ENCODE measurements at regions not wholly inside any gene's neighbourhood (a gene's known extent, or its start where the extent isn't known, plus 50 kb on each side); places are given as distances from the start of the nearest gene placed in this dataset.

DNA sequence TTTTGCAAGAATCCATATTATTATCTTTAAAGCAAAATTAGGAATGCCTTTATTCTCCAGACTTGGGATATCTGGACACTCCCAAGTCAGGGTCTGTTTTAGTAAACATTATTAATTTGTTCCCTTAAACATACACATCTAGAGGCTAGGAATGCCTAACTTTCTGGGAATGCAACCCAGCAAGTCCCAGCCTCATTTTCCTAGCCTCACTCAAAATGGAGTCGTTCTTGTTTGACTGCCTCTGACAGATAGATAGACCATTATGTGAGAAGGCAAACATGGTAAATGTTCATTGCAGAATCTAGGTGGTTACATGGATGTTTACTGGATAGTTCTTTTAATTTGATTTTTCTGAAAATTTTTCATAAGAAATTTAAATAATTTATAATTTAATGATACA, 54.7 kb upstream of the FOXN2 start:
- H3K4me2 ChIP-seq (ENCODE audit: low read depth, low read length): no peak overlapping the region
- no peak overlapping the region for H3K4me3 ChIP-seq (replicated peaks in 1 of 3; ENCODE audit: insufficient read depth in 1 of 3, low read depth in 2 of 3, low read length in 3 of 3)
- 40% methylated on average over 1 of the region's 1 CpG for WGBS (ENCODE audit: low lambda C conversion rate)
- ChIA-PET CTCF (ENCODE audit: low intra/inter-chr PET ratio, low total read pairs) (no interaction called here), POLR2A (no interaction called here)
- peaks cover 16% of the 10 kb centered on the region for H3K4me1 ChIP-seq (ENCODE audit: insufficient read depth, low read length)
- in situ Hi-C loops (cut with HindIII; ENCODE audit: extremely low pct_ligation_motif_present, low pct_unique_long_range_greater_than_20kb) (no loop called here), intact Hi-C loops (cut with micrococcal nuclease; ENCODE audit: unreplicated experiment) (no loop called here)
- FAIRE-seq (no peak), DNase-seq (ENCODE audit: low spot score) (no peak), ATAC-seq (no peak)
- BruUV-seq (replicated peaks): no TSS peak
- no peak for TF ChIP-seq RORA (CRISPR knock-in tag; IDR thresholded peaks at IDR 0.05)
- TF ChIP-seq NFKBIZ (CRISPR knock-in tag; IDR thresholded peaks at IDR 0.05): no peak
- no peak for TF ChIP-seq ZC3H13 (CRISPR knock-in tag; IDR thresholded peaks at IDR 0.05)
- no peaks in the 10 kb centered on the region for H3K9me3 ChIP-seq (ENCODE audit: low read length)
- H3K79me2 ChIP-seq (ENCODE audit: insufficient read depth, low read length): no peaks in the 10 kb centered on the region
- H4K20me1 ChIP-seq (ENCODE audit: insufficient read depth, low read length): no peaks in the 10 kb centered on the region
- no peaks in the 10 kb centered on the region; a peak in 2 of 5 replicates for H3K27me3 ChIP-seq (ENCODE audit: control insufficient read depth in 1 of 2, insufficient read depth in 2 of 2, low read length in 2 of 2)
- H3K27ac ChIP-seq (ENCODE audit: extremely low read length, insufficient read depth, low read length): no peak overlapping the region
- no peak overlapping the region for H3K9ac ChIP-seq (ENCODE audit: insufficient read depth, low read depth, low read length)
- H2AFZ ChIP-seq (ENCODE audit: low read length): no peak overlapping the region
- H3K36me3 ChIP-seq (replicated peaks in 1 of 2; ENCODE audit: control insufficient read depth in 1 of 2, insufficient read depth in 2 of 2, low read length in 2 of 2): no peaks in the 10 kb centered on the region

GRCh38 chr2:48264627-48265026, 49.9 kb upstream of the FOXN2 start:
- H4K20me1 ChIP-seq (ENCODE audit: insufficient read depth, low read length): no peaks in the 10 kb centered on the region
- H3K27me3 ChIP-seq (ENCODE audit: control insufficient read depth in 1 of 2, insufficient read depth in 2 of 2, low read length in 2 of 2): no peaks in the 10 kb centered on the region; a peak in 2 of 5 replicates
- no peak overlapping the region for H3K4me3 ChIP-seq (replicated peaks in 1 of 3; ENCODE audit: insufficient read depth in 1 of 3, low read depth in 2 of 3, low read length in 3 of 3)
- BruUV-seq (replicated peaks): no TSS peak
- H3K4me1 ChIP-seq (ENCODE audit: insufficient read depth, low read length): peaks cover 13% of the 10 kb centered on the region
- in situ Hi-C loops (cut with HindIII; ENCODE audit: extremely low pct_ligation_motif_present, low pct_unique_long_range_greater_than_20kb): no loop called here
- H3K36me3 ChIP-seq (replicated peaks in 1 of 2; ENCODE audit: control insufficient read depth in 1 of 2, insufficient read depth in 2 of 2, low read length in 2 of 2): no peaks in the 10 kb centered on the region
- H3K9me3 ChIP-seq (ENCODE audit: low read length): no peaks in the 10 kb centered on the region
- 100% methylated on average over 1 of the region's 1 CpG for WGBS (ENCODE audit: low lambda C conversion rate)
- FAIRE-seq: no peak
- H3K79me2 ChIP-seq (ENCODE audit: insufficient read depth, low read length): no peaks in the 10 kb centered on the region
- no peak overlapping the region for H3K9ac ChIP-seq (ENCODE audit: insufficient read depth, low read depth, low read length)
- no peak overlapping the region for H3K4me2 ChIP-seq (ENCODE audit: low read depth, low read length)
- TF ChIP-seq CBX5 (CRISPR knock-in tag; IDR thresholded peaks at IDR 0.05; ENCODE audit: borderline replicate concordance) (no peak), ATF1 (CRISPR knock-in tag; IDR thresholded peaks at IDR 0.05) (no peak), ZNF234 (CRISPR knock-in tag; conservative IDR thresholded peaks at IDR 0.05) (no peak), KDM5B (CRISPR knock-in tag; IDR thresholded peaks at IDR 0.05; ENCODE audit: borderline replicate concordance) (no peak), ZNF30 (CRISPR knock-in tag; IDR thresholded peaks at IDR 0.05) (no peak), CBX1 (IDR thresholded peaks at IDR 0.05; ENCODE audit: low read depth) (no peak), BRCA1 (CRISPR knock-in tag; IDR thresholded peaks at IDR 0.05) (no peak), POGK (CRISPR knock-in tag; conservative IDR thresholded peaks at IDR 0.05) (no peak), ZNF552 (CRISPR knock-in tag; IDR thresholded peaks at IDR 0.05; ENCODE audit: borderline replicate concordance) (no peak)
- intact Hi-C loops (cut with micrococcal nuclease; ENCODE audit: unreplicated experiment): no loop called here
- ATAC-seq: no peak
- H3K27ac ChIP-seq (ENCODE audit: extremely low read length, insufficient read depth, low read length): no peak overlapping the region
- no peak overlapping the region for H2AFZ ChIP-seq (ENCODE audit: low read length)
- CTCF ChIA-PET (ENCODE audit: low intra/inter-chr PET ratio, low total read pairs): no interaction called here
- DNase-seq (ENCODE audit: low spot score): no peak
- POLR2A ChIA-PET: no interaction called here
